Right atrium auricular region (tissue), 2 donors: ENCODE measurements at regions not wholly inside any gene's neighbourhood (a gene's known extent, or its start where the extent isn't known, plus 50 kb on each side); places are given as distances from the start of the nearest gene placed in this dataset.

Experiments
- DNase-seq: peaks from one replicate; pipeline ENCODE4 v3.0.0-alpha.2; 2019; ENCODE audit warnings: low spot score
- H3K27ac ChIP-seq, 2 donors: fragments of 200-600 bp; sonication (generic); 1 replicate in 1 of 2; 2 replicates in 1 of 2; pipeline ENCODE4 v1.5.1; 2016 to 2019
- H3K27me3 ChIP-seq, 2 donors: fragments of 200-600 bp; sonication (generic); one replicate each; pipeline versions ENCODE4 v1.5.1 to v1.6.0; 2017 to 2019
- H3K36me3 ChIP-seq: fragments of 200-600 bp; sonication (generic); one replicate; pipeline ENCODE4 v1.5.1; 2016
- H3K4me1 ChIP-seq, 2 donors: fragments of 200-600 bp; sonication (generic); one replicate each; pipeline versions ENCODE4 v1.5.1 to v1.6.0; 2017 to 2019
- H3K4me3 ChIP-seq, 2 donors: fragments of 200-600 bp; sonication (generic); 1 replicate in 1 of 2; 2 replicates in 1 of 2; pipeline ENCODE4 v1.5.1; 2017 to 2019; ENCODE audit warnings: mild to moderate bottlenecking in 1 of 2, moderate library complexity in 1 of 2
- H3K9me3 ChIP-seq, 2 donors: fragments of 200-600 bp; sonication (generic); one replicate each; pipeline ENCODE4 v1.5.1; 2019
- TF ChIP-seq, protein P1 (sequence below), 2 donors: fragments of 200-600 bp; sonication (generic); IDR thresholded peaks; one replicate each; pipeline ENCODE4 v1.5.1; 2019; ENCODE audit warnings: antibody characterized with exemption in 2 of 2

DNA sequence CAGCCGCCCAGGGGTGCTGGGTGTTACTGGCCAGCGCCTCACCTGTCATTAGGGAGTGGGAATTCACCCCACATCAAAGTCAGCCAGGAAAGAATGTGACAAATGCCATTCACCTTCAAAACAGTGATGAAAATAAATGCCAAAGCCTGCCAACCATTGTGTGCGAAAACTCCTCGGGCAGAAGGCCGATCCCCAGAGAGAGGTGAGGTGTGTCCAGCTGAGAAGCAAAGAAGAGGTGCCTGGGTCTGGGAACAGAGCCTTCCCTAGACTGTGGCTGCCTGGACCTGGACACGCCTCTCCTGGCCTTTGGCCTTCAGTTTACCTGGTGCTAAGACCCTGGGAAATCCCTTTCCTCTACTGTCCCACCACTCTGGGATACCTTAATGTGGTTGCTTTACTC is 142.7 kb downstream of the CYP26B1 start:
- Histone ChIP-seq H3K9me3 (no peaks in the 10 kb centered on the region), H3K4me1 (no peaks in the 10 kb centered on the region), H3K27me3 (no peaks in the 10 kb centered on the region), H3K27ac (no peak overlapping the region), H3K4me3 (no peak overlapping the region), H3K36me3 (no peaks in the 10 kb centered on the region)
- TF ChIP-seq, protein P1, sequence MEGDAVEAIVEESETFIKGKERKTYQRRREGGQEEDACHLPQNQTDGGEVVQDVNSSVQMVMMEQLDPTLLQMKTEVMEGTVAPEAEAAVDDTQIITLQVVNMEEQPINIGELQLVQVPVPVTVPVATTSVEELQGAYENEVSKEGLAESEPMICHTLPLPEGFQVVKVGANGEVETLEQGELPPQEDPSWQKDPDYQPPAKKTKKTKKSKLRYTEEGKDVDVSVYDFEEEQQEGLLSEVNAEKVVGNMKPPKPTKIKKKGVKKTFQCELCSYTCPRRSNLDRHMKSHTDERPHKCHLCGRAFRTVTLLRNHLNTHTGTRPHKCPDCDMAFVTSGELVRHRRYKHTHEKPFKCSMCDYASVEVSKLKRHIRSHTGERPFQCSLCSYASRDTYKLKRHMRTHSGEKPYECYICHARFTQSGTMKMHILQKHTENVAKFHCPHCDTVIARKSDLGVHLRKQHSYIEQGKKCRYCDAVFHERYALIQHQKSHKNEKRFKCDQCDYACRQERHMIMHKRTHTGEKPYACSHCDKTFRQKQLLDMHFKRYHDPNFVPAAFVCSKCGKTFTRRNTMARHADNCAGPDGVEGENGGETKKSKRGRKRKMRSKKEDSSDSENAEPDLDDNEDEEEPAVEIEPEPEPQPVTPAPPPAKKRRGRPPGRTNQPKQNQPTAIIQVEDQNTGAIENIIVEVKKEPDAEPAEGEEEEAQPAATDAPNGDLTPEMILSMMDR (IDR thresholded peaks at IDR 0.05) = no peak
- peak; percentile 38 for DNase-seq

DNA sequence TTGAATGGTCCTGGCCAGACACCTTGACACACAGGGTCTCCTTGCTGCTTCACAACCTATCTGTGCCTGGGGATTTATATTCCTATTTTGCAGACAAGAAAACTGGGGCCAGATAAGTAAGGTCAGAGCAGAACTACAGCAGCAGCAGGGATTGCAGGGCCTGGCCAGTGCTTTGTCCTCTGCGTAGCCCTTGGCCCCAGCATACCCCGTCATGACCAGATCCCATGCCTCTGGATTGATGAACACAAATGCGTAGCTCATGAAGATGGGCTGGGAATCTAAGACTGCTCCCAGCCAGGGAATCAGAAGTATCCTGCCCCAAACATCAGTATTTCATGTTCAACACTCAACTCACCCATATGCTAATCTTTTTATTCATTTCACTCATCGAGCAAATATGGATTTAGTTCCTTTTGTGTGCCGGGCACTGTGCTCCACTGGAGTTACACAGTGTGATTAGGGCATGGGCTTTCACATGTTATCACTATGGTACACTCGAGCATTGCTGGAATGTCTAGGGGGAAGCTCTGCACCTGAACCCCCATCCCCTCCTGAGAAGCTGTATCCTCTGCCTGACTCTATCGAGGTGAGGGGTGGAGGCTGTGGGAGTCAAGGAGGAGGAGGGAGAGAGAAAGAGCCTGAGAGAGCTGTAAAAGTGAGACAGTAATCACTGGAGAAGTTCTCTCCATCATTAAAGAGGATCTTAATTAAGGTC is 143.3 kb downstream of the CYP26B1 start:
- Histone ChIP-seq H3K36me3 (no peaks in the 10 kb centered on the region), H3K4me3 (no peak overlapping the region), H3K27me3 (no peaks in the 10 kb centered on the region), H3K4me1 (no peaks in the 10 kb centered on the region), H3K9me3 (no peaks in the 10 kb centered on the region), H3K27ac (no peak overlapping the region)
- TF ChIP-seq, protein P1 (IDR thresholded peaks at IDR 0.05) = no peak
- DNase-seq = peak; percentile 13

GRCh38 chr2:72003796-72004195 is 143.9 kb downstream of the CYP26B1 start:
- Histone ChIP-seq H3K9me3 (no peaks in the 10 kb centered on the region), H3K4me1 (no peaks in the 10 kb centered on the region), H3K27me3 (no peaks in the 10 kb centered on the region), H3K27ac (no peak overlapping the region), H3K4me3 (no peak overlapping the region), H3K36me3 (no peaks in the 10 kb centered on the region)
- DNase-seq = peak; percentile 34
- TF ChIP-seq, protein P1 (IDR thresholded peaks at IDR 0.05) = no peak

- Histone ChIP-seq H3K4me3 (no peak overlapping the region), H3K27ac (no peak overlapping the region), H3K27me3 (no peaks in the 10 kb centered on the region), H3K4me1 (no peaks in the 10 kb centered on the region), H3K9me3 (no peaks in the 10 kb centered on the region), H3K36me3 (no peaks in the 10 kb centered on the region)
- no peak for DNase-seq
- TF ChIP-seq, protein P1 (IDR thresholded peaks at IDR 0.05) = no peak
Observed at GRCh38 chr2:72003124-72003523, 144.5 kb downstream of the CYP26B1 start.

- Histone ChIP-seq H3K9me3 (no peaks in the 10 kb centered on the region), H3K36me3 (no peaks in the 10 kb centered on the region), H3K4me3 (no peak overlapping the region), H3K27me3 (no peaks in the 10 kb centered on the region), H3K27ac (no peak overlapping the region), H3K4me1 (no peaks in the 10 kb centered on the region)
- TF ChIP-seq, protein P1 (IDR thresholded peaks at IDR 0.05) = no peak
- DNase-seq = peak; percentile 34
Observed at GRCh38 chr2:72001937-72002690, 145.5 kb downstream of the CYP26B1 start.
